ENCODE measurements at regions not wholly inside any gene's neighbourhood (a gene's known extent, or its start where the extent isn't known, plus 50 kb on each side); places are given as distances from the start of the nearest gene placed in this dataset.

- DNase-seq, result no peak
Observed at GRCh38 chrX:26037367-26037766, 100.8 kb upstream of the MAGEB18 start.

GRCh38 chrX:26050099-26050498 is 88.0 kb upstream of the MAGEB18 start:
- no peak for DNase-seq

GRCh38 chrX:26070882-26071281 is 67.3 kb upstream of the MAGEB18 start:
- DNase-seq, result no peak

GRCh38 chrX:26071618-26072017 is 66.5 kb upstream of the MAGEB18 start:
- no peak for DNase-seq

GRCh38 chrX:26083093-26083492 is 55.0 kb upstream of the MAGEB18 start:
- no peak for DNase-seq

All from activated CD4-positive, alpha-beta T cell treated with anti-CD3 and anti-CD28 coated beads, Interleukin-10, Interleukin-2, amounts not matched to agents 100 ng/mL and 50 ng/mL, durations not matched to agents 16 hours and 8 hours (primary cell).